ENCODE measurements at regions not wholly inside any gene's neighbourhood (a gene's known extent, or its start where the extent isn't known, plus 50 kb on each side); places are given as distances from the start of the nearest gene placed in this dataset.

DNA sequence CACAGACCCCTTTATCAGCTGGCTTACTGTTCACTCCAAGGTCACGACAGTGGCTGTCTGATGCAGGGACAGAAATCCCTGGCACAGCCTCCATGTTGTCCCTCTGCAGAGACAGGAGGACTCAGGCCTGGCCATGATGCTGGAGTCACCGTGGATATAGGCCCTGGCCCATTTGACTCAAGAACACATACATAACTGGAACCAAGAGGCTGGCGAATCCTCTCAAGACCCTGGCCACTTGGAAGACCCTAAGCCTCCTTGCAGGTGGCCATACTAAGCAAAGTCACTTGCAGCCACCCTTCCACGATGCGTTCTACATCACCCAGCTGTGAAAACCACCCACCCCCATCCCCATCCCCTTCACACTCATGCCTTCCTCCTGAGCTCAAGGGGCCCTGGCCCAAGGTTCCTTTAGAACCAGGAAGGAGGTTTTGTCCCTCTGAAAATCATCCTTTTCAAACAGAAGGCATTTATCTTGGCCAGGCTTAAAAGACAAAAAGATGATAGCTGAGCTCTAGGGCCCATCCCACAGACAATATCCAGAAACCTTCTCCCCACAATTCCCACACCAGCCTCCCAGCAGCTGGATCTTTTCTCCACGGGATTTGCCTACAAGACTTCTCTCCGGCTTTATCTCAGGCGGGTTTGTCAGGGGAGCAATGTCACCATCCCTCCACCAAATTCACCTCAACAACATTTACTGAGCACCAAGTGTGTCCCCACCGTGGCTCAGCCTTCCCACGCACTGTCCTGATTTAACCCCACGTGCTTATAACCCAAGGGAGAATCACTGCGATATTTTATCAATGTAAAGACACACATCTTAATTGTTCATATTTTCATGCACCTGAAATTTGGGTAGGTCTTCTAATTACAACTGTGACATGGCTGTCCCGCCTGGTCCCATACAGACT is 123.4 kb upstream of the SERPIND1 start:
- TF ChIP-seq, protein P1, sequence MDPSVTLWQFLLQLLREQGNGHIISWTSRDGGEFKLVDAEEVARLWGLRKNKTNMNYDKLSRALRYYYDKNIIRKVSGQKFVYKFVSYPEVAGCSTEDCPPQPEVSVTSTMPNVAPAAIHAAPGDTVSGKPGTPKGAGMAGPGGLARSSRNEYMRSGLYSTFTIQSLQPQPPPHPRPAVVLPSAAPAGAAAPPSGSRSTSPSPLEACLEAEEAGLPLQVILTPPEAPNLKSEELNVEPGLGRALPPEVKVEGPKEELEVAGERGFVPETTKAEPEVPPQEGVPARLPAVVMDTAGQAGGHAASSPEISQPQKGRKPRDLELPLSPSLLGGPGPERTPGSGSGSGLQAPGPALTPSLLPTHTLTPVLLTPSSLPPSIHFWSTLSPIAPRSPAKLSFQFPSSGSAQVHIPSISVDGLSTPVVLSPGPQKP (IDR thresholded peaks at IDR 0.05; ENCODE audit: borderline replicate concordance, low read depth, low read length), result no peak
- TF ChIP-seq MAFK (IDR thresholded peaks at IDR 0.05; ENCODE audit: low read depth, low read length), result no peak
- no peak for TF ChIP-seq RFX5 (IDR thresholded peaks at IDR 0.05; ENCODE audit: low read depth, low read length)
- TF ChIP-seq BHLHE40 (IDR thresholded peaks at IDR 0.05; ENCODE audit: low read depth, low read length), result no peak
- TF ChIP-seq RCOR1 (IDR thresholded peaks at IDR 0.05; ENCODE audit: insufficient replicate concordance, low read length), result no peak
- TF ChIP-seq MAZ (IDR thresholded peaks at IDR 0.05; ENCODE audit: borderline replicate concordance, low read depth, low read length), result no peak
- TF ChIP-seq, protein P2, sequence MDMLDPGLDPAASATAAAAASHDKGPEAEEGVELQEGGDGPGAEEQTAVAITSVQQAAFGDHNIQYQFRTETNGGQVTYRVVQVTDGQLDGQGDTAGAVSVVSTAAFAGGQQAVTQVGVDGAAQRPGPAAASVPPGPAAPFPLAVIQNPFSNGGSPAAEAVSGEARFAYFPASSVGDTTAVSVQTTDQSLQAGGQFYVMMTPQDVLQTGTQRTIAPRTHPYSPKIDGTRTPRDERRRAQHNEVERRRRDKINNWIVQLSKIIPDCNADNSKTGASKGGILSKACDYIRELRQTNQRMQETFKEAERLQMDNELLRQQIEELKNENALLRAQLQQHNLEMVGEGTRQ (IDR thresholded peaks at IDR 0.05; ENCODE audit: low read depth, low read length), result no peak
- no peak for TF ChIP-seq RAD21 (IDR thresholded peaks at IDR 0.05; ENCODE audit: low read length)
- TF ChIP-seq POLR2A (IDR thresholded peaks at IDR 0.05; ENCODE audit: low read depth, low read length), result no peak
- TF ChIP-seq CEBPB (IDR thresholded peaks at IDR 0.05; ENCODE audit: low read depth, low read length), result no peak
- no peak for TF ChIP-seq CHD1 (IDR thresholded peaks at IDR 0.05; ENCODE audit: low read depth, low read length)
- no peak for TF ChIP-seq MXI1 (IDR thresholded peaks at IDR 0.05; ENCODE audit: borderline replicate concordance, low read depth, low read length)
- TF ChIP-seq NFE2L2 (IDR thresholded peaks at IDR 0.05; ENCODE audit: low read depth, low read length), result no peak
- TF ChIP-seq, protein P3, sequence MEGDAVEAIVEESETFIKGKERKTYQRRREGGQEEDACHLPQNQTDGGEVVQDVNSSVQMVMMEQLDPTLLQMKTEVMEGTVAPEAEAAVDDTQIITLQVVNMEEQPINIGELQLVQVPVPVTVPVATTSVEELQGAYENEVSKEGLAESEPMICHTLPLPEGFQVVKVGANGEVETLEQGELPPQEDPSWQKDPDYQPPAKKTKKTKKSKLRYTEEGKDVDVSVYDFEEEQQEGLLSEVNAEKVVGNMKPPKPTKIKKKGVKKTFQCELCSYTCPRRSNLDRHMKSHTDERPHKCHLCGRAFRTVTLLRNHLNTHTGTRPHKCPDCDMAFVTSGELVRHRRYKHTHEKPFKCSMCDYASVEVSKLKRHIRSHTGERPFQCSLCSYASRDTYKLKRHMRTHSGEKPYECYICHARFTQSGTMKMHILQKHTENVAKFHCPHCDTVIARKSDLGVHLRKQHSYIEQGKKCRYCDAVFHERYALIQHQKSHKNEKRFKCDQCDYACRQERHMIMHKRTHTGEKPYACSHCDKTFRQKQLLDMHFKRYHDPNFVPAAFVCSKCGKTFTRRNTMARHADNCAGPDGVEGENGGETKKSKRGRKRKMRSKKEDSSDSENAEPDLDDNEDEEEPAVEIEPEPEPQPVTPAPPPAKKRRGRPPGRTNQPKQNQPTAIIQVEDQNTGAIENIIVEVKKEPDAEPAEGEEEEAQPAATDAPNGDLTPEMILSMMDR (conservative IDR thresholded peaks at IDR 0.05; ENCODE audit: low read depth, low read length), result no peak
- no peak for TF ChIP-seq FOS (IDR thresholded peaks at IDR 0.05; ENCODE audit: low read depth, low read length)

More for the DNA sequence above, 123.4 kb upstream of the SERPIND1 start:
- no TSS peak for BruUV-seq (replicated peaks)
- H3K9me1 ChIP-seq (ENCODE audit: insufficient read depth, low read length), result no peaks in the 10 kb centered on the region
- no peaks in the 10 kb centered on the region for H3K36me3 ChIP-seq (ENCODE audit: control insufficient read depth, insufficient read depth, low read length)
- H3K79me1 ChIP-seq (ENCODE audit: low read depth in 1 of 2, low read length in 2 of 2), result no peaks in the 10 kb centered on the region
- in situ Hi-C loops (cut with MboI; ENCODE audit: low sequenced_read_pairs), result no loop called here
- H3K14ac ChIP-seq (replicated peaks; ENCODE audit: low read depth, low read length), result no peak overlapping the region
- H3K18ac ChIP-seq (ENCODE audit: low read depth, low read length), result no peak overlapping the region
- H4K20me1 ChIP-seq (ENCODE audit: insufficient read depth, low read length), result no peaks in the 10 kb centered on the region
- ChIA-PET CTCF (no interaction called here), POLR2A (ENCODE audit: unreplicated experiment) (no interaction called here)
- H2AFZ ChIP-seq (replicated peaks; ENCODE audit: low read length, poor library complexity), result no peak overlapping the region
- H4K5ac ChIP-seq (ENCODE audit: low read depth, low read length), result no peak overlapping the region
- no peak overlapping the region for H3K4me2 ChIP-seq (ENCODE audit: low read depth, low read length)
- peaks cover 19% of the 10 kb centered on the region for H3K27me3 ChIP-seq (ENCODE audit: control insufficient read depth, insufficient read depth, low read length)
- H3K4ac ChIP-seq (ENCODE audit: low read depth, low read length), result no peak overlapping the region
- ATAC-seq (ENCODE audit: low read depth) (no peak), DNase-seq (no peak)
- no peak overlapping the region for H2BK15ac ChIP-seq (ENCODE audit: low read depth, low read length)
- WGBS, 2 experiments (ENCODE audit: extremely low coverage in 2 of 2, insufficient read length in 1 of 2), result 64% methylated on average over 6 of the region's 13 CpGs; no CpG with 5 or more reads in 1 of the 2 experiments
- H3K56ac ChIP-seq (ENCODE audit: extremely low read depth, insufficient read depth, low read length), result no peak overlapping the region
- H3K23ac ChIP-seq (ENCODE audit: low read depth, low read length), result no peak overlapping the region
- H4K8ac ChIP-seq (ENCODE audit: low read depth in 2 of 2, low read length in 2 of 2), result no peak overlapping the region
- H2BK120ac ChIP-seq (ENCODE audit: low read depth, low read length), result no peak overlapping the region
- no peak overlapping the region for H2AK9ac ChIP-seq (replicated peaks; ENCODE audit: low read depth, low read length, poor library complexity)
- no peak overlapping the region for H3K9ac ChIP-seq (ENCODE audit: low read depth, low read length)
- H2AK5ac ChIP-seq (ENCODE audit: low read depth, low read length), result no peak overlapping the region
- H3K27ac ChIP-seq (ENCODE audit: insufficient read depth, low read length), result no peak overlapping the region
- H4K91ac ChIP-seq (ENCODE audit: insufficient read depth, low read depth, low read length), result no peak overlapping the region
- H2BK5ac ChIP-seq (ENCODE audit: low read depth, low read length, poor library complexity, severe bottlenecking), result no peak overlapping the region
- H2BK20ac ChIP-seq (ENCODE audit: low read depth, low read length), result no peak overlapping the region
- no peaks in the 10 kb centered on the region for H3K9me3 ChIP-seq (ENCODE audit: control insufficient read depth, insufficient read depth, low read length)
- H3K4me1 ChIP-seq (ENCODE audit: control insufficient read depth, insufficient read depth, low read length), result no peaks in the 10 kb centered on the region
- intact Hi-C loops (cut with micrococcal nuclease), result no loop called here
- dilution Hi-C loops (cut with HindIII; ENCODE audit: low sequenced_read_pairs, unreplicated experiment), result no loop called here
- no peak overlapping the region for H3K4me3 ChIP-seq (ENCODE audit: insufficient read depth, low read depth, low read length)
